Stomach (tissue), 8 donors: ENCODE measurements at regions not wholly inside any gene's neighbourhood (a gene's known extent, or its start where the extent isn't known, plus 50 kb on each side); places are given as distances from the start of the nearest gene placed in this dataset.

Source experiments
- DNase-seq, 2 donors: peaks; one replicate each; pipeline versions ENCODE4 v3.0.0 to v3.0.0-alpha.2; 2013 to 2019
- H3K27ac ChIP-seq, 5 donors: fragments of 200-600 bp in 4 of 5; sonication (generic) in 4 of 5; one replicate each; pipeline ENCODE4 v1.5.1; 2013 to 2019; ENCODE audit warnings: mild to moderate bottlenecking in 1 of 5, moderate library complexity in 1 of 5
- H3K27me3 ChIP-seq, 3 donors: fragments of 200-600 bp; sonication (generic); one replicate each; pipeline ENCODE4 v1.5.1; 2017 to 2019; ENCODE audit warnings: mixed run types in 1 of 3
- H3K36me3 ChIP-seq, 4 donors: fragments of 200-600 bp; sonication (generic); 1 replicate in 3 of 4; 2 replicates in 1 of 4; pipeline ENCODE4 v1.5.1; 2016 to 2019
- H3K4me1 ChIP-seq, 4 donors: fragments of 200-600 bp; sonication (generic); one replicate each; pipeline ENCODE4 v1.5.1; 2016 to 2019
- H3K4me3 ChIP-seq, 4 donors: fragments of 200-600 bp; sonication (generic) in 3 of 4; one replicate each; pipeline ENCODE4 v1.5.1; 2016 to 2019; ENCODE audit warnings: mild to moderate bottlenecking in 1 of 4
- H3K9me3 ChIP-seq, 4 donors: fragments of 200-600 bp; sonication (generic); one replicate each; pipeline ENCODE4 v1.5.1; 2016 to 2019
- CTCF ChIP-seq, 7 experiments: fragments of 450-650 bp in 4 of 7; fragments of 200-600 bp in 3 of 7; sonication (generic) in 3 of 7; IDR thresholded peaks; one replicate each; pipeline ENCODE4 v1.5.1; 2016 to 2019; ENCODE audit warnings: antibody characterized with exemption in 7 of 7, control low read depth in 2 of 7, mild to moderate bottlenecking in 1 of 7
- EP300 ChIP-seq: sonication (generic); formaldehyde crosslinking; IDR thresholded peaks from one replicate; pipeline ENCODE4 v1.6.1; 2017; ENCODE audit warnings: antibody characterized with exemption
- POLR2A ChIP-seq, 4 donors: fragments of 450-650 bp; IDR thresholded peaks; one replicate each; pipeline ENCODE4 v1.6.1; 2016; ENCODE audit warnings: antibody characterized with exemption in 4 of 4, control low read depth in 2 of 4, mild to moderate bottlenecking in 1 of 4, moderate library complexity in 1 of 4
- POLR2AphosphoS5 ChIP-seq, 3 donors: sonication (generic); formaldehyde crosslinking; IDR thresholded peaks; one replicate each; pipeline ENCODE4 v1.6.1; 2016; ENCODE audit warnings: antibody characterized with exemption in 3 of 3
- WGBS, 5 donors: extraction: QIAGEN DNeasy Blood & Tissue Kit in 3 of 5; methylation state at CpG; one replicate each; pipeline versions ENCODE4 v1.1.5 to v1.1.7; 2013 to 2018; 5-methylcytosine and 5-hydroxymethylcytosine counted together
- intact Hi-C: fragments of 100-400 bp; cut with DNase I; formaldehyde crosslinking; loops from one replicate; pipeline ENCODE4 v1.15.1; 2023; ENCODE audit warnings: low total_unique reads
- donor health status: healthy with polysubstance abuse.
- donor health status: Bipolar disorder and iron deficiency.
- donor health status: healthy.

- WGBS, 5 donors = 24 to 69% (median 43%) methylated on average over 1 of the region's 1 CpG
- TF ChIP-seq EP300 (no peak), POLR2AphosphoS5 (IDR thresholded peaks at IDR 0.05) (peak in 2 of 3 donors; percentile 16 to 71), CTCF (IDR thresholded peaks at IDR 0.05) (no peak)
- Histone ChIP-seq H3K27me3 (no peaks in the 10 kb centered on the region), H3K36me3 (no peaks in the 10 kb centered on the region), H3K4me3 (no peak overlapping the region), H3K4me1 (peaks cover 0 to 6% (median 3%) of the 10 kb centered on the region in 4 donors), H3K9me3 (no peaks in the 10 kb centered on the region), H3K27ac (peak overlapping the region in 1 of 5 donors; percentile 19)
- DNase-seq = no peak
- intact Hi-C loops = loop anchor here (10.0 kb wide), 1 partner anchor 161 kb away; no protein-coding TSS in a partner anchor
These were observed 90.6 kb downstream of the AREG start for GRCh38 chr4:74535512-74535911.

- no peaks in the 10 kb centered on the region for H3K36me3 ChIP-seq
- H3K4me1 ChIP-seq = peaks cover 0 to 6% (median 3%) of the 10 kb centered on the region in 4 donors
- 36 to 58% (median 40%) methylated on average over 1 of the region's 1 CpG for WGBS, 5 donors
- H3K9me3 ChIP-seq = no peaks in the 10 kb centered on the region
- no peak for TF ChIP-seq POLR2A (IDR thresholded peaks at IDR 0.05)
- peak in 1 of 7 experiments; percentile 8 for TF ChIP-seq CTCF (IDR thresholded peaks at IDR 0.05)
- intact Hi-C loops = loop anchor here (10.0 kb wide), 1 partner anchor 162 kb away; no protein-coding TSS in a partner anchor
- no peak overlapping the region for H3K27ac ChIP-seq
- DNase-seq = no peak
- H3K4me3 ChIP-seq = no peak overlapping the region
- H3K27me3 ChIP-seq = no peaks in the 10 kb centered on the region
These were observed 91.6 kb downstream of the AREG start for GRCh38 chr4:74536557-74536956.

- no peak for DNase-seq
- Histone ChIP-seq H3K4me3 (no peak overlapping the region), H3K4me1 (peaks cover 0 to 6% (median 0%) of the 10 kb centered on the region in 4 donors), H3K27ac (no peak overlapping the region), H3K9me3 (no peaks in the 10 kb centered on the region), H3K36me3 (no peaks in the 10 kb centered on the region), H3K27me3 (no peaks in the 10 kb centered on the region)
- TF ChIP-seq CTCF (IDR thresholded peaks at IDR 0.05) (no peak), EP300 (no peak), POLR2A (IDR thresholded peaks at IDR 0.05) (no peak), POLR2AphosphoS5 (IDR thresholded peaks at IDR 0.05) (no peak)
- intact Hi-C loops = loop anchor here (10.0 kb wide), 1 partner anchor 163 kb away; no protein-coding TSS in a partner anchor
- WGBS, 5 donors = 85 to 92% (median 87%) methylated on average over 3 of the region's 3 CpGs
These were observed 92.5 kb downstream of the AREG start for GRCh38 chr4:74537459-74537858.

GRCh38 chr4:74539044-74539790 is 94.3 kb downstream of the AREG start:
- H3K36me3 ChIP-seq = no peaks in the 10 kb centered on the region
- no peak for TF ChIP-seq EP300
- DNase-seq = peak in 1 of 2 donors; percentile 59
- H3K27ac ChIP-seq = peak overlapping the region in 3 of 5 donors; percentile 2 to 53 (median 12)
- WGBS, 5 donors = 49 to 65% (median 54%) methylated on average over 3 of the region's 3 CpGs
- intact Hi-C loops = loop anchor here (10.0 kb wide), 1 partner anchor 164 kb away; no protein-coding TSS in a partner anchor
- H3K4me3 ChIP-seq = no peak overlapping the region
- H3K27me3 ChIP-seq = no peaks in the 10 kb centered on the region
- H3K4me1 ChIP-seq = peaks cover 0 to 19% (median 13%) of the 10 kb centered on the region in 4 donors
- no peaks in the 10 kb centered on the region for H3K9me3 ChIP-seq

GRCh38 chr4:74540193-74540592 is 95.3 kb downstream of the AREG start:
- H3K27ac ChIP-seq = no peak overlapping the region
- H3K9me3 ChIP-seq = no peaks in the 10 kb centered on the region
- WGBS, 5 donors = 63 to 78% (median 69%) methylated on average over 1 of the region's 1 CpG
- H3K36me3 ChIP-seq = no peaks in the 10 kb centered on the region
- intact Hi-C loops = no loop called here
- no peak overlapping the region for H3K4me3 ChIP-seq
- no peak for TF ChIP-seq POLR2A (IDR thresholded peaks at IDR 0.05)
- peaks cover 0 to 27% (median 13%) of the 10 kb centered on the region in 4 donors for H3K4me1 ChIP-seq
- no peak for DNase-seq
- no peaks in the 10 kb centered on the region for H3K27me3 ChIP-seq
